Peyer's patch (tissue), 4 donors: ENCODE measurements at regions not wholly inside any gene's neighbourhood (a gene's known extent, or its start where the extent isn't known, plus 50 kb on each side); places are given as distances from the start of the nearest gene placed in this dataset.

Experiments
- DNase-seq, 3 donors: peaks; one replicate each; pipeline ENCODE4 v3.0.0-alpha.2; 2017 to 2019
- H3K27ac ChIP-seq, 4 donors: fragments of 200-600 bp; sonication (generic); one replicate each; pipeline ENCODE4 v1.5.1; 2016 to 2019
- H3K27me3 ChIP-seq, 2 donors: fragments of 200-600 bp; sonication (generic); one replicate each; pipeline ENCODE4 v1.5.1; 2019
- H3K36me3 ChIP-seq, 3 donors: fragments of 200-600 bp; sonication (generic); one replicate each; pipeline ENCODE4 v1.5.1; 2016 to 2019
- H3K4me1 ChIP-seq, 4 donors: fragments of 200-600 bp; sonication (generic); one replicate each; pipeline ENCODE4 v1.5.1; 2016 to 2019
- H3K4me3 ChIP-seq, 4 donors: fragments of 200-600 bp; sonication (generic); 1 replicate in 3 of 4; 2 replicates in 1 of 4; pipeline ENCODE4 v1.5.1; 2016 to 2019; ENCODE audit warnings: mild to moderate bottlenecking in 1 of 4
- H3K9me3 ChIP-seq, 4 donors: fragments of 200-600 bp; sonication (generic); one replicate each; pipeline ENCODE4 v1.5.1; 2016 to 2019; ENCODE audit warnings: mild to moderate bottlenecking in 1 of 4
- POLR2A ChIP-seq, 2 donors: fragments of 450-650 bp; IDR thresholded peaks; one replicate each; pipeline ENCODE4 v1.5.1; 2017; ENCODE audit warnings: antibody characterized with exemption in 2 of 2, mild to moderate bottlenecking in 2 of 2, moderate library complexity in 2 of 2
- TF ChIP-seq, protein P1 (sequence below), 6 experiments: fragments of 450-650 bp in 4 of 6; fragments of 200-600 bp in 2 of 6; sonication (generic) in 1 of 6; IDR thresholded peaks; one replicate each; pipeline ENCODE4 v1.5.1; 2017 to 2019; ENCODE audit warnings: antibody characterized with exemption in 6 of 6, mild to moderate bottlenecking in 3 of 6, moderate library complexity in 1 of 6

DNA sequence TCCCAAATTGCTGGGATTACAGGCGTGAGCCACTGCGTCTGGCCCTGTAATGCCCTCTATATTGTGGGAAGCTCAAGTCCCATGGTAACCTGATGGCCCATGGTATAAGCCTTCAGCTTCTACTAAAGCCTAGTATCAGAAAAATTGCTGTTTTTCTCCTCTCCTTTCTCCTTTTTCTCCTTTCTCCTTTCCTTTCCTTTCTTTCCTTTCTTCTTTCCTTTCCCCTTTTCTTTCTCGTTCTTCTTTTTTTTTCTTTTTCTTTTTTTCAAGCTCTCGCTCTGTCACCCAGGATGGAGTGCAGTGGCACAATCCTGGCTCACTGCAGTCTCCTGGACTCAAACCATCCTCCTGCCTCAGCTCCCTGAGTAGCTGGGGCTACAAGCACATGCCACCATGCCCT is 740.7 kb downstream of the FAM133A start:
- Histone ChIP-seq H3K4me3 (no peak overlapping the region), H3K27ac (no peak overlapping the region), H3K9me3 (no peaks in the 10 kb centered on the region), H3K27me3 (no peaks in the 10 kb centered on the region), H3K36me3 (no peaks in the 10 kb centered on the region), H3K4me1 (no peaks in the 10 kb centered on the region)
- no peak for TF ChIP-seq POLR2A (IDR thresholded peaks at IDR 0.05)
- DNase-seq = no peak

DNA sequence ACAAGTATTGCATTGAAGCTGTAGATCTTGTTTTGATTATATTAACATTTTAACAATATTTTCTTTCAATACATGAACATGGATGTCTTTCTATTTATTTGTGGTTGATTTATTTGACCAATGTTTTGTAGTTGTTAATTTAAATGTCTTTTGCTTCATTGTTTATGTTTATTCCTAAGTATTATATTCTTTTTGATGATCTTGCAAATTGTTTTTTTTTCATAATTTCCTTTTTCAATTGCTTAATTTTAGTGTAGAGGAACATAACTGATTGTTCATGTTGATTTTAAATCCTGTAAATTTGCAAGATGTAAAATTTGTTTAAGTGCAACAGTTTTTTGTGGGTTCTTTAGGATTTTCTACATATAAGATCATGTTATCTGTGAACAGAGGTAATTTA is 744.1 kb downstream of the FAM133A start:
- Histone ChIP-seq H3K9me3 (no peaks in the 10 kb centered on the region), H3K27ac (no peak overlapping the region)

DNA sequence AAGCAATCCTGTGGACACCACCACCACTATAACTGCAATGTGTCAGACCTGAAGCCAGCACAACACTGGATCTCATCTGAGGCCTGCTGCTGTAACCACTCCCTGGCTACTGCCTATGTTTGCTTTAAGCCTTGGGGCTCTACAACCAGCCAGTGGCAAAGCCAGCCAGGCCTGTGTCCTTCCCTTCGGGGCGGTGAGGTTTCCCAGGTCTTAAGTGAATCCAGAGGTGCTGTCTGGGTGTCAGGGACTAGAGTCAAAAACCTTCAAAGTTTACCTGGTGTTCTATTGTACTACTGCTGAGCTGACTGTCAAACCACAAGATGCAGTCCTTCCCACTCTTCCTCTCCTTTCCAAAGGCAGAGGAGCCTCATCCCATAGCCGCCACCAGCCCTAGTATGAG is 750.5 kb downstream of the FAM133A start:
- H3K27me3 ChIP-seq = no peaks in the 10 kb centered on the region

More for the DNA sequence above, 744.1 kb downstream of the FAM133A start:
- TF ChIP-seq POLR2A (IDR thresholded peaks at IDR 0.05) = no peak
- TF ChIP-seq, protein P1, sequence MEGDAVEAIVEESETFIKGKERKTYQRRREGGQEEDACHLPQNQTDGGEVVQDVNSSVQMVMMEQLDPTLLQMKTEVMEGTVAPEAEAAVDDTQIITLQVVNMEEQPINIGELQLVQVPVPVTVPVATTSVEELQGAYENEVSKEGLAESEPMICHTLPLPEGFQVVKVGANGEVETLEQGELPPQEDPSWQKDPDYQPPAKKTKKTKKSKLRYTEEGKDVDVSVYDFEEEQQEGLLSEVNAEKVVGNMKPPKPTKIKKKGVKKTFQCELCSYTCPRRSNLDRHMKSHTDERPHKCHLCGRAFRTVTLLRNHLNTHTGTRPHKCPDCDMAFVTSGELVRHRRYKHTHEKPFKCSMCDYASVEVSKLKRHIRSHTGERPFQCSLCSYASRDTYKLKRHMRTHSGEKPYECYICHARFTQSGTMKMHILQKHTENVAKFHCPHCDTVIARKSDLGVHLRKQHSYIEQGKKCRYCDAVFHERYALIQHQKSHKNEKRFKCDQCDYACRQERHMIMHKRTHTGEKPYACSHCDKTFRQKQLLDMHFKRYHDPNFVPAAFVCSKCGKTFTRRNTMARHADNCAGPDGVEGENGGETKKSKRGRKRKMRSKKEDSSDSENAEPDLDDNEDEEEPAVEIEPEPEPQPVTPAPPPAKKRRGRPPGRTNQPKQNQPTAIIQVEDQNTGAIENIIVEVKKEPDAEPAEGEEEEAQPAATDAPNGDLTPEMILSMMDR (IDR thresholded peaks at IDR 0.05) = no peak
- Histone ChIP-seq H3K4me1 (no peaks in the 10 kb centered on the region), H3K36me3 (no peaks in the 10 kb centered on the region), H3K4me3 (no peak overlapping the region), H3K27me3 (no peaks in the 10 kb centered on the region)
- no peak for DNase-seq

DNA sequence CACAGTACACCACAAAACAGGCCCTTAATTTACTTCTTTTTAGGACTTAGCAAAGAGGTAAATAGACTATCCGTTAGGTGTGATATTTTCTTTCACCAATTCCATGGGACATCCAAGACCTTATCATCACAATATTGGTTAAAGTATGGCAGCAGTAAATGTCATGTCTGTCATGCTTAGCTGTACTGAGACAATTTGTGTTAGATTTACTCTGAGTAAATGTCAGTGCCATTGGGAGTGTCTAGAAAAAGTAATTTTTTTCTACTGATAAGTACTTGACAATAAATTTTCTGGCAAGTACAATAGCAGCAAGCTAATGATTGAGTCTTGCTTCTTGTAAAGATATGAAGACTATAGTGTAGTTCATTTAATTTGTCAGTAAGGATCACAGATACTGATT is 756.1 kb downstream of the FAM133A start:
- no peak for DNase-seq
- H3K27me3 ChIP-seq = no peaks in the 10 kb centered on the region
- H3K27ac ChIP-seq = no peak overlapping the region
- H3K4me3 ChIP-seq = no peak overlapping the region
- H3K36me3 ChIP-seq = no peaks in the 10 kb centered on the region
- no peaks in the 10 kb centered on the region for H3K4me1 ChIP-seq
- no peak for TF ChIP-seq POLR2A (IDR thresholded peaks at IDR 0.05)
- TF ChIP-seq, protein P1 (IDR thresholded peaks at IDR 0.05) = no peak
- H3K9me3 ChIP-seq = no peaks in the 10 kb centered on the region

More for the DNA sequence above, 750.5 kb downstream of the FAM133A start:
- H3K4me3 ChIP-seq = no peak overlapping the region
- H3K36me3 ChIP-seq = no peaks in the 10 kb centered on the region
- H3K27ac ChIP-seq = no peak overlapping the region
- TF ChIP-seq, protein P1 (IDR thresholded peaks at IDR 0.05) = no peak
- no peak for TF ChIP-seq POLR2A (IDR thresholded peaks at IDR 0.05)
- H3K4me1 ChIP-seq = no peaks in the 10 kb centered on the region
- no peak for DNase-seq
- no peaks in the 10 kb centered on the region for H3K9me3 ChIP-seq

DNA sequence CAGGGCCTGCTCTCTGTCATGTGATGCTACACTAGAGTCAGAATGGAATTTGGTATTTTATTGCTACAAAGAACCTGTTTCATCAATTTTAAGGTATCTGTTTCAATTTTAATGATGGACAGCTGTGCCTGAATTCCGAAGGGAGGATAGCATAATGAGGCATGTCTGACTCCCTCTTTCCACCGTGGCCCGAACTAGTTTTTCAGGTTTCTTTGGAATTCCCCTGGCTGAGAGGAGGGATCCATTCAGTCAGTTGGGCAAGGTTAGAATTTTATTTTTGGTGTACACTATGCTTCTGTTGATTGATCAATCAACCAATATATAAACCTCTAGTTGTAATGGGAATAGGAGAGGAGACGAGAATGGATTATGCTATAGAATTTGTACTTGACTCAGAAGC is 761.8 kb downstream of the FAM133A start:
- Histone ChIP-seq H3K4me3 (no peak overlapping the region), H3K36me3 (no peaks in the 10 kb centered on the region), H3K27ac (no peak overlapping the region), H3K4me1 (no peaks in the 10 kb centered on the region), H3K9me3 (no peaks in the 10 kb centered on the region), H3K27me3 (no peaks in the 10 kb centered on the region)
- no peak for DNase-seq
- no peak for TF ChIP-seq POLR2A (IDR thresholded peaks at IDR 0.05)

DNA sequence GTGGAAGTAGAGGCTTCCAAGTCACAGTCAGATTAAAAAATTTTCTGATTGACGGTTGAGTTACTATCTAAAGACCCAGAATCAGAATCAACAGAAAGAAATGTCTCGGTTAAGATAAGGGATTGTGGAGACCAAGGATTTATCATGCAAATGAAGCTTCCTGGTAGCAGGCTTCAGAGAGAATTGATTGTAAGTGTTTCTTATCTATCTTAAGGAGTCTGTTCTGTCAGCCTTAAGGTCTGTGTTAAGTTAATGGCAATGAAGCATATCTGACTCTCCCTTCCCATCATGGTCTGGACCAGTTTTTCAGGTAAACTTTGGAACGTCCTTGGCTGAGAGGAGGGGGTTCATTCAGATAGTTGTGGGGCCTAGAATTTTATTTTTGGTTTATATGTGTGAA is 780.2 kb downstream of the FAM133A start:
- H3K4me3 ChIP-seq = no peak overlapping the region
- no peak overlapping the region for H3K27ac ChIP-seq
- no peaks in the 10 kb centered on the region for H3K9me3 ChIP-seq
- no peaks in the 10 kb centered on the region for H3K27me3 ChIP-seq
- TF ChIP-seq, protein P1 (IDR thresholded peaks at IDR 0.05) = no peak
- TF ChIP-seq POLR2A (IDR thresholded peaks at IDR 0.05) = no peak
- DNase-seq = no peak
- no peaks in the 10 kb centered on the region for H3K4me1 ChIP-seq
- H3K36me3 ChIP-seq = no peaks in the 10 kb centered on the region

DNA sequence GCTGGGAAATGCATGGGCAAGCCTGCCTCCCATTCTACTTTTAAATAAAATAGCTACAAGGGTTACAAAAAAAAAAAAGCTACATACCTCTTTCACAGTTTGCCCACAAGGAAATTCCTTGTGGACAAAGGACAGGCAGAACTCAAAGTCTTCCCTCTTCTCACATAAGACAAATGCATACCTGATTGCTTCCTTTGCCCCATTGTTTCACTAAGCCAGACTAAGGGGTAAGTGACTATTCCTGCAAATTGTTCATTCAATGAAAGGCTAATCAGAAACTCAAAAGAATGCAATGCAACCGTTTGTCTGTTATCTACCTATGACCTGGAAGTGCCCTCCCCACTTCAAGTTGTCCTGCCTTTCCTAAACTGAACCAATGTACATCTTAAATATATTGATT is 780.6 kb downstream of the FAM133A start:
- TF ChIP-seq, protein P1 (IDR thresholded peaks at IDR 0.05) = no peak
- TF ChIP-seq POLR2A (IDR thresholded peaks at IDR 0.05) = no peak
- no peaks in the 10 kb centered on the region for H3K9me3 ChIP-seq
- DNase-seq = no peak
- H3K4me1 ChIP-seq = no peaks in the 10 kb centered on the region
- no peak overlapping the region for H3K4me3 ChIP-seq
- H3K27ac ChIP-seq = no peak overlapping the region
- H3K36me3 ChIP-seq = no peaks in the 10 kb centered on the region
- no peaks in the 10 kb centered on the region for H3K27me3 ChIP-seq
